A549 (cell line): ENCODE measurements at regions not wholly inside any gene's neighbourhood (a gene's known extent, or its start where the extent isn't known, plus 50 kb on each side); places are given as distances from the start of the nearest gene placed in this dataset.
"Not testable (repeated sequence)": the region's sequence is repeated elsewhere in the genome, so short reads cannot be mapped to it uniquely, and the experiment has no call there.

Experiments
- ATAC-seq, 2 experiments: fragments of 200-7000 bp in 1 of 2; fragments of >200 bp in 1 of 2; cut with Nextera tagmentation in 1 of 2; cut with Tn5 transposase in 1 of 2; 3 replicates each; pipeline versions ENCODE4 v1.8.0 to v1.9.1; 2018 to 2020; ENCODE audit warnings: mild to moderate bottlenecking in 1 of 2, moderate library complexity in 1 of 2
- CTCF ChIA-PET: fragments of 300-600 bp; sonication (Branson Sonifier 250); formaldehyde crosslinking; extraction: SDS; loops from one replicate; lab custom pipeline; 2021; ENCODE audit warnings: antibody characterized with exemption, inconsistent platforms; lab: Yijun Ruan, JAX
- POLR2A ChIA-PET: fragments of 350-600 bp; formaldehyde crosslinking; extraction: SDS; loops from one replicate; lab custom pipeline; 2021; ENCODE audit warnings: antibody characterized with exemption, inconsistent platforms; lab: Yijun Ruan, JAX
- DNase-seq, 2 experiments: peaks; one replicate each; pipeline versions ENCODE4 v3.0.0 to v3.0.0-alpha.2; 2011 to 2016; ENCODE audit warnings: low read depth in 1 of 2, low spot score in 1 of 2
- FAIRE-seq: peaks from 2 replicates; lab custom pipeline; 2011; peaks lifted over from hg19 to GRCh38; lab: Jason Lieb, UNC
- H3K27ac ChIP-seq, 2 experiments: fragments of >200 bp; sonication (Bioruptor Twin); formaldehyde crosslinking; 3 replicates each; pipeline ENCODE4 v1.5.1; 2016 to 2017
- H3K4me1 ChIP-seq: fragments of >200 bp; sonication (Bioruptor Twin); formaldehyde crosslinking; 3 replicates; pipeline ENCODE4 v1.6.1; 2016
- H3K4me2 ChIP-seq: fragments of >200 bp; sonication (Bioruptor Twin); formaldehyde crosslinking; 3 replicates; pipeline ENCODE4 v1.6.1; 2016
- H3K4me3 ChIP-seq: fragments of >200 bp; sonication (Bioruptor Twin); formaldehyde crosslinking; 3 replicates; pipeline ENCODE4 v1.5.1; 2016
- H3K9me3 ChIP-seq: fragments of >200 bp; sonication (Bioruptor Twin); formaldehyde crosslinking; 3 replicates; pipeline ENCODE4 v1.6.1; 2016
- BHLHE40 ChIP-seq: IDR thresholded peaks from 2 replicates; pipeline ENCODE4 v1.6.1; 2012; ENCODE audit warnings: low read depth, low read length, inconsistent platforms
- CHD2 ChIP-seq: fragments of 150-350 bp; IDR thresholded peaks from 2 replicates; pipeline ENCODE4 v1.6.1; 2014; ENCODE audit warnings: low read length; ENCODE audit not compliant: partially characterized antibody
- CHD4 ChIP-seq: fragments of 200-600 bp; sonication (generic); IDR thresholded peaks from 2 replicates; pipeline ENCODE4 v1.6.1; 2016; ENCODE audit warnings: antibody characterized with exemption, mild to moderate bottlenecking, borderline replicate concordance
- EHF ChIP-seq: fragments of 250-450 bp; sonication (Bioruptor Pico); IDR thresholded peaks from 2 replicates; pipeline ENCODE4 v1.5.0; 2020; ENCODE audit warnings: mild to moderate bottlenecking
- EHMT2 ChIP-seq: fragments of 200-600 bp; sonication (generic); IDR thresholded peaks from 2 replicates; pipeline ENCODE4 v1.6.1; 2016; ENCODE audit warnings: antibody characterized with exemption, low read depth, mild to moderate bottlenecking, moderate library complexity
- ELK1 ChIP-seq: fragments of 150-350 bp; IDR thresholded peaks from 2 replicates; pipeline ENCODE4 v1.6.1; 2014; ENCODE audit warnings: low read depth, mild to moderate bottlenecking, low read length
- EP300 ChIP-seq, 2 experiments: fragments of >200 bp; sonication (Bioruptor Twin); formaldehyde crosslinking; IDR thresholded peaks; 2 replicates in 1 of 2; 3 replicates in 1 of 2; pipeline ENCODE4 v1.6.1; 2016 to 2017
- ESRRA ChIP-seq: fragments of 150-350 bp; IDR thresholded peaks from 2 replicates; pipeline ENCODE4 v1.6.1; 2014; ENCODE audit warnings: mild to moderate bottlenecking, low read length, borderline replicate concordance
- HDAC2 ChIP-seq: fragments of 200-600 bp; sonication (generic); IDR thresholded peaks from 2 replicates; pipeline ENCODE4 v1.6.1; 2016
- HOXA7 ChIP-seq: fragments of 250-450 bp; sonication (Bioruptor Pico); IDR thresholded peaks from 2 replicates; pipeline ENCODE4 v1.5.0; 2020; ENCODE audit warnings: mild to moderate bottlenecking, moderate library complexity
- HOXB5 ChIP-seq: fragments of 250-450 bp; sonication (Bioruptor Pico); IDR thresholded peaks from 2 replicates; pipeline ENCODE4 v1.5.0; 2020; ENCODE audit warnings: mild to moderate bottlenecking, moderate library complexity
- KDM1A ChIP-seq: fragments of 200-600 bp; sonication (generic); IDR thresholded peaks from 2 replicates; pipeline ENCODE4 v1.6.1; 2016; ENCODE audit warnings: low read depth, mild to moderate bottlenecking
- KDM5A ChIP-seq: fragments of 200-600 bp; sonication (generic); IDR thresholded peaks from 2 replicates; pipeline ENCODE4 v1.6.1; 2016; ENCODE audit warnings: antibody characterized with exemption, mild to moderate bottlenecking
- MAX ChIP-seq: IDR thresholded peaks from 2 replicates; pipeline ENCODE4 v1.6.1; 2012
- MYC ChIP-seq: IDR thresholded peaks from 2 replicates; pipeline ENCODE4 v1.6.1; 2012; ENCODE audit warnings: mild to moderate bottlenecking, inconsistent platforms, low read length, improper control_type of control experiment, borderline replicate concordance
- NFE2L2 ChIP-seq: fragments of 150-350 bp; conservative IDR thresholded peaks from 2 replicates; pipeline ENCODE4 v1.6.1; 2014; ENCODE audit warnings: low read length
- NPAS2 ChIP-seq: fragments of 250-450 bp; sonication (Bioruptor Pico); IDR thresholded peaks from 2 replicates; pipeline ENCODE4 v1.8.0; 2022; ENCODE audit warnings: mild to moderate bottlenecking, moderate library complexity, borderline replicate concordance
- PHF8 ChIP-seq: fragments of 200-600 bp; sonication (generic); IDR thresholded peaks from 2 replicates; pipeline ENCODE4 v1.6.1; 2016; ENCODE audit warnings: low read depth, mild to moderate bottlenecking, antibody characterized with exemption, moderate library complexity, borderline replicate concordance
- RFX5 ChIP-seq: fragments of 450-650 bp; IDR thresholded peaks from 2 replicates; pipeline ENCODE4 v1.7.1; 2014; ENCODE audit warnings: antibody characterized with exemption, mild to moderate bottlenecking, moderate library complexity
- SMC3 ChIP-seq: fragments of >200 bp; sonication (Bioruptor Twin); formaldehyde crosslinking; IDR thresholded peaks from 3 replicates; pipeline ENCODE4 v1.6.1; 2018; ENCODE audit warnings: inconsistent platforms
- TFCP2L1 ChIP-seq: fragments of 250-450 bp; sonication (Bioruptor Pico); IDR thresholded peaks from 2 replicates; pipeline ENCODE4 v1.5.0; 2021; ENCODE audit warnings: mild to moderate bottlenecking
- ZC3H11A ChIP-seq: fragments of 450-650 bp; IDR thresholded peaks from 2 replicates; pipeline ENCODE4 v1.6.1; 2014; ENCODE audit warnings: antibody characterized with exemption, mild to moderate bottlenecking
- ZFP36 ChIP-seq: fragments of 450-650 bp; IDR thresholded peaks from 2 replicates; pipeline ENCODE4 v1.6.1; 2014; ENCODE audit warnings: borderline replicate concordance; ENCODE audit not compliant: partially characterized antibody
- ZNF302 ChIP-seq: fragments of 250-450 bp; sonication (Bioruptor Pico); IDR thresholded peaks from 2 replicates; pipeline ENCODE4 v1.9.0; 2021; ENCODE audit warnings: inconsistent platforms, mild to moderate bottlenecking, moderate library complexity
- ZSCAN20 ChIP-seq: fragments of 250-450 bp; sonication (Bioruptor Pico); IDR thresholded peaks from 2 replicates; pipeline ENCODE4 v1.8.0; 2022; ENCODE audit warnings: mild to moderate bottlenecking, moderate library complexity
- whole genome bisulfite sequencing: methylation state at CpG from one replicate; pipeline ENCODE4 v1.1.6; 2017; ENCODE audit errors: missing lambda C conversion rate; 5-methylcytosine and 5-hydroxymethylcytosine counted together
- TF ChIP-seq, protein P1 (sequence below): fragments of 250-450 bp; sonication (Bioruptor Pico); IDR thresholded peaks from 2 replicates; pipeline ENCODE4 v1.5.0; 2021; ENCODE audit warnings: mild to moderate bottlenecking, moderate library complexity, borderline replicate concordance
- TF ChIP-seq, protein P2 (sequence below): fragments of >200 bp; sonication (Bioruptor Twin); formaldehyde crosslinking; IDR thresholded peaks from 3 replicates; pipeline ENCODE4 v1.6.1; 2016

GRCh38 chr12:116327992-116328391 is 50.5 kb upstream of the MED13L start:
- H3K4me1 ChIP-seq, POLR2A ChIA-PET, DNase-seq, FAIRE-seq, H3K9me3 ChIP-seq, H3K27ac ChIP-seq, ATAC-seq, CTCF ChIA-PET, H3K4me2 ChIP-seq, H3K4me3 ChIP-seq: not testable (repeated sequence)
- 72% methylated on average over 3 of the region's 3 CpGs for WGBS

GRCh38 chr12:116331876-116332275 is 54.4 kb upstream of the MED13L start:
- WGBS, result 92% methylated on average over 2 of the region's 2 CpGs
- no peak for FAIRE-seq
- Histone ChIP-seq H3K4me1 (no peaks in the 10 kb centered on the region), H3K4me3 (no peak overlapping the region), H3K4me2 (no peak overlapping the region), H3K9me3 (no peaks in the 10 kb centered on the region), H3K27ac (no peak overlapping the region)
- CTCF ChIA-PET, result interaction anchor here (1.0 kb wide), 1 partner anchor 42 kb away, joined by 3 read pairs; no protein-coding TSS in a partner anchor
- no peak for DNase-seq
- no peak for TF ChIP-seq CHD4
- no peak for TF ChIP-seq NFE2L2
- no peak for TF ChIP-seq CHD2
- no peak for TF ChIP-seq HOXB5 (CRISPR knock-in tag)
- no peak for TF ChIP-seq SMC3
- TF ChIP-seq, protein P1, sequence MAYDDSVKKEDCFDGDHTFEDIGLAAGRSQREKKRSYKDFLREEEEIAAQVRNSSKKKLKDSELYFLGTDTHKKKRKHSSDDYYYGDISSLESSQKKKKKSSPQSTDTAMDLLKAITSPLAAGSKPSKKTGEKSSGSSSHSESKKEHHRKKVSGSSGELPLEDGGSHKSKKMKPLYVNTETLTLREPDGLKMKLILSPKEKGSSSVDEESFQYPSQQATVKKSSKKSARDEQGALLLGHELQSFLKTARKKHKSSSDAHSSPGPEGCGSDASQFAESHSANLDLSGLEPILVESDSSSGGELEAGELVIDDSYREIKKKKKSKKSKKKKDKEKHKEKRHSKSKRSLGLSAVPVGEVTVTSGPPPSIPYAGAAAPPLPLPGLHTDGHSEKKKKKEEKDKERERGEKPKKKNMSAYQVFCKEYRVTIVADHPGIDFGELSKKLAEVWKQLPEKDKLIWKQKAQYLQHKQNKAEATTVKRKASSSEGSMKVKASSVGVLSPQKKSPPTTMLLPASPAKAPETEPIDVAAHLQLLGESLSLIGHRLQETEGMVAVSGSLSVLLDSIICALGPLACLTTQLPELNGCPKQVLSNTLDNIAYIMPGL (CRISPR knock-in tag), result no peak
- no peak for TF ChIP-seq ESRRA
- no peak for TF ChIP-seq ZSCAN20 (CRISPR knock-in tag)
- no peak for TF ChIP-seq PHF8
- no peak for TF ChIP-seq ELK1
- no peak for TF ChIP-seq EHF (CRISPR knock-in tag)
- no peak for TF ChIP-seq BHLHE40
- TF ChIP-seq RFX5, result no peak
- no peak for TF ChIP-seq ZC3H11A
- no peak for TF ChIP-seq ZFP36
- no peak for TF ChIP-seq KDM5A
- TF ChIP-seq HOXA7, result no peak
- POLR2A ChIA-PET, result no interaction called here
- no peak for ATAC-seq

DNA sequence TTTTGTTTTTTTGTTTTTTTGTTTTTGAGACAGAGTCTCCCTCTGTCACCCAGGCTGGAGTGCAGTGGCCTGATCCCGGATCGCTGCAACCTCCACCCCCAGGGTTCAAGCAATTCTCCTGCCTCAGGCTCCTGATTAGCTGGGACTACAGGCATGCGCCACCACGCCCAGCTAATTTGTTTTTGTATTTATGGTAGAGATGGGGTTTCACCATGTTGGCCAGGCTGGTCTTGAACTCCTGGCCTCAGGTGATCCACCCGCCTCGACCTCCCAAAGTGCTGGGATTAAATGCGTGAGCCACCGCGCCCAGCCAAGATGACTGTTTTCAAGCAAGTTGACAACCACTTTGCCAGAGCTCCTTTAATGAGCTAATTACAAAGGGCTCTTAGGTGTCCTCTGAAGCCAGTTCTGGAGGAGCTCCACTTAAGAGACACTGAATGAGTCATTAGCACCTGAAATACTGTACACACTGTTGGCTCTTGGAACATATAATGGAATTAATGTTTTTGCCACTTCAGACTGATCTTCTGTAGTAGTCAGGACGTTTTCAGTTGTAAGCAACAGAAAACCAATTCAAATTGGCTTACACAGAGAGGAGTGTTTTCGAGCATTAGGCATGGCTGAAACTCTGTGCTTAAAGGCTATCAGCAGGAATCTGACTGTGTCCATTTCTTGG is 55.4 kb upstream of the MED13L start:
- ATAC-seq (no peak), FAIRE-seq (no peak), DNase-seq (no peak)
- H3K4me3 ChIP-seq, result no peak overlapping the region
- H3K9me3 ChIP-seq, result no peaks in the 10 kb centered on the region
- POLR2A ChIA-PET, result no interaction called here
- H3K4me2 ChIP-seq, result no peak overlapping the region
- 86% methylated on average over 11 of the region's 11 CpGs for WGBS
- CTCF ChIA-PET, result interaction anchor here (1.0 kb wide), 1 partner anchor 41 kb away, joined by 3 read pairs; no protein-coding TSS in a partner anchor
- no peaks in the 10 kb centered on the region for H3K4me1 ChIP-seq
- no peak overlapping the region for H3K27ac ChIP-seq
- TF ChIP-seq KDM1A, result no peak
- no peak for TF ChIP-seq EHMT2
- TF ChIP-seq HDAC2, result no peak
- TF ChIP-seq EP300 (IDR thresholded peaks at IDR 0.05), result no peak
- TF ChIP-seq, protein P2, sequence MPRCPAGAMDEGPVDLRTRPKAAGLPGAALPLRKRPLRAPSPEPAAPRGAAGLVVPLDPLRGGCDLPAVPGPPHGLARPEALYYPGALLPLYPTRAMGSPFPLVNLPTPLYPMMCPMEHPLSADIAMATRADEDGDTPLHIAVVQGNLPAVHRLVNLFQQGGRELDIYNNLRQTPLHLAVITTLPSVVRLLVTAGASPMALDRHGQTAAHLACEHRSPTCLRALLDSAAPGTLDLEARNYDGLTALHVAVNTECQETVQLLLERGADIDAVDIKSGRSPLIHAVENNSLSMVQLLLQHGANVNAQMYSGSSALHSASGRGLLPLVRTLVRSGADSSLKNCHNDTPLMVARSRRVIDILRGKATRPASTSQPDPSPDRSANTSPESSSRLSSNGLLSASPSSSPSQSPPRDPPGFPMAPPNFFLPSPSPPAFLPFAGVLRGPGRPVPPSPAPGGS, result no peak
- no peak for TF ChIP-seq ZNF302 (CRISPR knock-in tag)
- no peak for TF ChIP-seq ZSCAN20 (CRISPR knock-in tag)
- no peak for TF ChIP-seq TFCP2L1 (CRISPR knock-in tag)
- no peak for TF ChIP-seq MYC
- TF ChIP-seq, protein P1 (CRISPR knock-in tag), result no peak
- TF ChIP-seq MAX, result no peak
- no peak for TF ChIP-seq ELK1
- no peak for TF ChIP-seq NPAS2 (CRISPR knock-in tag)
